Upper lobe of left lung (tissue), 4 donors: ENCODE measurements at regions not wholly inside any gene's neighbourhood (a gene's known extent, or its start where the extent isn't known, plus 50 kb on each side); places are given as distances from the start of the nearest gene placed in this dataset.

ENCODE experiments used
- CTCF ChIP-seq, 6 experiments: fragments of 450-650 bp in 4 of 6; fragments of 200-600 bp in 2 of 6; sonication (generic) in 2 of 6; IDR thresholded peaks; one replicate each; pipeline ENCODE4 v1.5.1; 2016 to 2019; ENCODE audit warnings: antibody characterized with exemption in 6 of 6
- EP300 ChIP-seq, 4 donors: sonication (generic); formaldehyde crosslinking; IDR thresholded peaks; one replicate each; pipeline ENCODE4 v1.5.1; 2017; ENCODE audit warnings: antibody characterized with exemption in 4 of 4, control low read depth in 2 of 4
- POLR2A ChIP-seq, 4 donors: fragments of 450-650 bp; IDR thresholded peaks; one replicate each; pipeline ENCODE4 v1.5.1; 2016 to 2017; ENCODE audit warnings: antibody characterized with exemption in 4 of 4, mild to moderate bottlenecking in 2 of 4
- POLR2AphosphoS5 ChIP-seq, 2 donors: sonication (generic); formaldehyde crosslinking; IDR thresholded peaks; one replicate each; pipeline ENCODE4 v1.5.1; 2017; ENCODE audit warnings: antibody characterized with exemption in 2 of 2

- no peak for TF ChIP-seq POLR2AphosphoS5 (IDR thresholded peaks at IDR 0.05)
- no peak for TF ChIP-seq CTCF (IDR thresholded peaks at IDR 0.05)
- no peak for TF ChIP-seq EP300 (IDR thresholded peaks at IDR 0.05)
- no peak for TF ChIP-seq POLR2A (IDR thresholded peaks at IDR 0.05)
These were observed 280.4 kb upstream of the LRATD1 start for GRCh38 chr2:14352067-14352466.
